ENCODE measurements at regions not wholly inside any gene's neighbourhood (a gene's known extent, or its start where the extent isn't known, plus 50 kb on each side); places are given as distances from the start of the nearest gene placed in this dataset.
"Not testable (repeated sequence)": the region's sequence is repeated elsewhere in the genome, so short reads cannot be mapped to it uniquely, and the experiment has no call there.

- not testable (repeated sequence) for TF ChIP-seq MAZ (IDR thresholded peaks at IDR 0.05; ENCODE audit: borderline replicate concordance, low read depth, low read length); CTCF (conservative IDR thresholded peaks at IDR 0.05; ENCODE audit: low read depth, low read length); USF2 (IDR thresholded peaks at IDR 0.05; ENCODE audit: low read depth, low read length); FOS (IDR thresholded peaks at IDR 0.05; ENCODE audit: low read depth, low read length)
These were observed 3027.3 kb upstream of the TEKT4 start for GRCh38 chr2:91843723-91844450.

All from IMR-90 (cell line).